ENCODE measurements at regions not wholly inside any gene's neighbourhood (a gene's known extent, or its start where the extent isn't known, plus 50 kb on each side); places are given as distances from the start of the nearest gene placed in this dataset.
A peak's percentile ranks its signal among the peaks of the same experiment; 100 is the strongest.

GRCh38 chr14:58954901-58955861 is 233.3 kb upstream of the DAAM1 start:
- Histone ChIP-seq H3K4me2 (ENCODE audit: control insufficient read depth, insufficient read depth) (peak overlapping the region; percentile 69), H3K4me3 (peak overlapping the region; percentile 38; the same call in 1 of the 2 replicates), H4K20me1 (ENCODE audit: control insufficient read depth, insufficient read depth) (no peaks in the 10 kb centered on the region), H3K9me3 (replicated peaks; ENCODE audit: control insufficient read depth, insufficient read depth, low read length) (no peaks in the 10 kb centered on the region; the same call in 1 of the 3 replicates), H2AFZ (ENCODE audit: control insufficient read depth, low read depth, low read length) (no peak overlapping the region; the same call in 1 of the 2 replicates), H3K9ac (ENCODE audit: control insufficient read depth, insufficient read depth, low read length) (peak overlapping the region; percentile 46; the same call in 1 of the 2 replicates), H3K4me1 (ENCODE audit: control insufficient read depth, insufficient read depth, low read length) (peaks cover 18% of the 10 kb centered on the region), H3K27me3 (replicated peaks in 1 of 2; ENCODE audit: control insufficient read depth in 2 of 2, insufficient read depth in 2 of 2, low read length in 1 of 2) (no peaks in the 10 kb centered on the region), H3K27ac (ENCODE audit: control insufficient read depth, insufficient read depth) (peak overlapping the region; percentile 86), H3K79me2 (ENCODE audit: control insufficient read depth, insufficient read depth, low read length) (no peaks in the 10 kb centered on the region), H3K36me3 (ENCODE audit: control insufficient read depth in 2 of 2, insufficient read depth in 2 of 2, low read length in 1 of 2) (no peaks in the 10 kb centered on the region)
- FAIRE-seq (no peak), DNase-seq (ENCODE audit: low read depth, low spot score) (peak; percentile 55), ATAC-seq (peak; percentile 81)
- intact Hi-C loops (cut with micrococcal nuclease; ENCODE audit: unreplicated experiment): loop anchor here (2.0 to 5.0 kb wide), 2 partner anchors 208 to 314 kb away; no protein-coding TSS in a partner anchor
- WGBS (ENCODE audit: insufficient coverage, insufficient replicate concordance, low lambda C conversion rate, missing lambda C conversion rate): 2% methylated on average over 4 of the region's 4 CpGs
- ChIA-PET POLR2A (interaction anchor here (0.5 to 6.9 kb wide), 5 partner anchors 12 to 157 kb away, joined by 3 to 58 read pairs (median 4); no protein-coding TSS in a partner anchor), CTCF (interaction anchor here (0.7 to 2.4 kb wide), 11 partner anchors 8 to 316 kb away, joined by 3 to 10 read pairs (median 4); no protein-coding TSS in a partner anchor), SMC1A (ENCODE audit: uncharacterized antibody, unreplicated experiment) (interaction anchor here (0.5 to 9.7 kb wide), 20 partner anchors 9 to 521 kb away, joined by 3 to 124 read pairs (median 4); no protein-coding TSS in a partner anchor), RAD21 (ENCODE audit: unreplicated experiment) (interaction anchor here (0.6 to 7.3 kb wide), 22 partner anchors 9 to 454 kb away, joined by 3 to 110 read pairs (median 3); partner anchors contain the start of gene DACT1)
- in situ Hi-C loops (cut with MboI): loop anchor here (5.0 kb wide), 1 partner anchor 158 kb away; no protein-coding TSS in a partner anchor
- no TSS peak for BruUV-seq (replicated peaks)
- TF ChIP-seq SREBF1 (IDR thresholded peaks at IDR 0.05; ENCODE audit: low read length) (no peak), TCF3 (IDR thresholded peaks at IDR 0.05; ENCODE audit: borderline replicate concordance, insufficient read depth, low read depth, low read length) (no peak), PAX8 (IDR thresholded peaks at IDR 0.05) (no peak), SMAD1 (IDR thresholded peaks at IDR 0.05; ENCODE audit: low read depth, partially characterized antibody) (no peak), TBL1XR1 (IDR thresholded peaks at IDR 0.05; ENCODE audit: low read depth, low read length) (0 out of 2 replicates have a peak, but pooled peaks have one; percentile 26), RBBP5 (conservative IDR thresholded peaks at IDR 0.05) (no peak), MLLT1 (IDR thresholded peaks at IDR 0.05) (no peak), EGR1 (IDR thresholded peaks at IDR 0.05; ENCODE audit: borderline replicate concordance in 1 of 2, low read depth in 2 of 2, low read length in 2 of 2) (no peak), BMI1 (IDR thresholded peaks at IDR 0.05; ENCODE audit: borderline replicate concordance) (no peak), LARP7 (IDR thresholded peaks at IDR 0.05) (no peak), IRF5 (IDR thresholded peaks at IDR 0.05; ENCODE audit: borderline replicate concordance) (no peak), ZNF274 (IDR thresholded peaks at IDR 0.05; ENCODE audit: insufficient read depth, insufficient read length) (no peak), FOXM1 (IDR thresholded peaks at IDR 0.05; ENCODE audit: low read depth, low read length) (no peak; the same call in 1 of the 2 replicates), RUNX3 (IDR thresholded peaks at IDR 0.05; ENCODE audit: low read length) (peak; percentile 61), ZBTB40 (IDR thresholded peaks at IDR 0.05; ENCODE audit: borderline replicate concordance) (no peak), NR2C1 (IDR thresholded peaks at IDR 0.05) (no peak)

Data from GM12878 (cell line).